GM12891 (cell line): ENCODE measurements at regions not wholly inside any gene's neighbourhood (a gene's known extent, or its start where the extent isn't known, plus 50 kb on each side); places are given as distances from the start of the nearest gene placed in this dataset.

ENCODE experiments used
- POLR2A ChIP-seq: IDR thresholded peaks from 2 replicates; pipeline ENCODE4 v1.6.1; 2011; ENCODE audit warnings: low read depth, low read length, control low read depth
- TAF1 ChIP-seq: IDR thresholded peaks from 2 replicates; pipeline ENCODE4 v1.6.1; 2011; ENCODE audit warnings: low read depth, low read length, control low read depth

DNA sequence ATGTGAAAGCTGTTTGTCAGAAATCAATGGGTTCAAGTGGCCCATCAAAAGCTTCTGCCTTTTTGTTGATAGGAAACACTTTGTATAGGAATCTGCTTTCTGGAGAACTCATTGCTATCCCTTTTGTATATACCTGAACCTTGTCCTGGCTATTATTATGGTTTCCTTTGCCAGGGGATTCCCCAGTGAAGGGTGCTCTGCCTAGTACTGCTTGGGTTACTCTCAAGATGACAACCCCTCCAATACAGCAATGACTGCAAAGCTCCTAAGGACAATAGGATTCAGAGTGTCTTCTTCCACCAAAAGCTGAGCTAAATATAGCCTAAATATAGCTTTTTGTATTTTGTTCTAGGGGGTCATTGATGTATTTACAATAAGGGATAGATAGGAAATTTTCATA, 54.0 kb upstream of the PTPRK start:
- TF ChIP-seq TAF1 (no peak), POLR2A (no peak)
